Stimulated activated CD8-positive, alpha-beta memory T cell treated with anti-CD3 and anti-CD28 coated beads, Interleukin-12 subunit alpha, Interleukin-12 subunit beta, amount 100 ng/mL, for 24 hours (primary cell): ENCODE measurements at regions not wholly inside any gene's neighbourhood (a gene's known extent, or its start where the extent isn't known, plus 50 kb on each side); places are given as distances from the start of the nearest gene placed in this dataset.

Experiments used
- DNase-seq: peaks from one replicate; pipeline ENCODE4 v3.0.0-alpha.2; 2020; ENCODE audit errors: extremely low read depth

DNA sequence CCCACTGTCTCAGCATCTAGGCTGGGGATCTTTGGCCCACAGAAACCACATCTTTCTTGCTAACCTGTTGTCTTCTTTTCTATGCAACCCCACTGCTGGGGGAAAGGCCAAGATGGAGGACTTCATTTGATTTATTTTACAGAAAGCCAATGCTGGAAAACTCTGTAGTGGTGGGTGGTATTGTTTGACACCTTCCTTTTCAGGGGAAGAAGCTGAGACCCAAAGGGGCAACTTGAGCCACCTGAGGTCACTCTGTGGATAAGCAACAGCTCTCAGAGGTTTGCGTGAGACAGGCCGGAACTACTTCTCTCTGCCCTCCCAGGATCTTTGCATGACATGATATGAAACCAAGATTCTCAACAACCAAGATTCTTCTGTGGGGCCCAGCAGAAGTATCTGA lies 645.2 kb downstream of the VRK1 start:
- no peak for DNase-seq

DNA sequence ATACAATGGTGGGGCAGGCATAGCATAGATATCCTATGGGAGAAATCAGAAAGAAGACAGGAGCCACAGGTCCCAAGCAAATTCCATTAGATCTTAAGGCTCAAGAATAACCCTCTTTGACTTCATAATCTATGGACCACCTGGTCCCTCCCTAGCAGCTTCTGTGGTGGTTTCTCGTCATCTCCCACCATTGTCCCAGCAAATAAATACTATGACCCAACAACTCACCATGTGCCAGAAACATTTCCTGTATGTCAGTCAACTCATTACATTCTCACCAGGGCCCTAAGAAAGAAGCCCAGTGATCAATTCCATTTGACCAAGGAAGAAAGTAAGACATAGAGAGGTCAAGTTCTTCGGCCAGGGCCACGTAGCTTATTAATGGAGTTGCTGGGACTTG lies 646.2 kb downstream of the VRK1 start:
- DNase-seq = no peak

DNA sequence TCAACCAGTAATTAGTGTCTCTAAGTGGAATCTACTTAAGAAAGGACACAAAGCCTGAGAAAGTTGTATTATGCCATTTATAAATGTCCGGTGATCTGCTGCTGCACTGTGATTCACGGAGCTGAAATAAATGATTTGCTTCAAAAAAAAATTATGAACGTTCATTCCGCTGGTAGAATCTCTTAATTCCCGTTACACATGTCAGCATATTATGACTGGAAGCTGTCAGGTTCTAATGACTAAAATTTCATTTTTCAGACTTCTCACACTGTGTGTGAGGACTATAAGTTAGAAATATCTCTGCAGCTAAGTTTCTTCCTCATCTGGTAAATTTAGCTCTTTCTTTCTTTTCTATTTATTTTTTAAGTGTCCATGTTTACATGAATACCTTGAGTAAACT lies 647.1 kb downstream of the VRK1 start:
- no peak for DNase-seq

DNA sequence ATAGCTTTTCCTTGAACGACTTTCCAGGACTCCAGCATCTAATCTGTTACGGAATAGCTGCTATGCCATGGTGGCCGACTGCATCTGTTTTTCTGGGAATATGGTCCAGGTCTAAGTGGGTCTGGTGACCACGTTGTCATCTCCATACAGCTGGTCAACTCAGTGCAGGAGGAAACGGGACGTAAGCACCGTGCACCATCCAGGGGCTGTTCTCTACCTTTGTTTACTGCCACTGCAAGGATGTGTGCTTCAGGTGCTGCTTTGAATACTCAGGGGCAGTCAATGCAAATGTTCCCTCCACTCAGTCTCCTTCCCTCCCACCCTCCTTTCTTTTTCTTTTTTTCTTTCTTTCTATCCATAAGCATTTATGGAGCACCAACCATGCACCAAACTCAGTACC lies 648.2 kb downstream of the VRK1 start:
- DNase-seq = no peak

DNA sequence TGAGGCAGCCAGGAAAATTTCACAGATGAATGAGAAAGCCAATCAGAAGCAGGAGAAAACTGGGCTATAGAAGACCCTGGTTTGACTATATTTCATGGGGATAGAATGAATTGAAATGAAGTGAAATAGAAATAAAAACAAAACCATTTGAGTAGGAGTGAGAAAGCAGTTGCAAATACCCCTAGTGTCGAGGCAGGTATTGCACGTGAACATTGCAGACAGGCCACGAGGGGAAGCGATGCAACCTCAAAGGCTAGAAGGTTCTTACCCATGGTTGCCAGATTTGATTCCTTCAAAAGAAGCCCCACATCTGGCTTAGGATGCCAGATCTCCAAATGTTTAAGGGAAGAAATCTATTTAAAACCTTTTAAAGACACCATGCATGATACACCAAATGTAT lies 648.9 kb downstream of the VRK1 start:
- DNase-seq = no peak

DNA sequence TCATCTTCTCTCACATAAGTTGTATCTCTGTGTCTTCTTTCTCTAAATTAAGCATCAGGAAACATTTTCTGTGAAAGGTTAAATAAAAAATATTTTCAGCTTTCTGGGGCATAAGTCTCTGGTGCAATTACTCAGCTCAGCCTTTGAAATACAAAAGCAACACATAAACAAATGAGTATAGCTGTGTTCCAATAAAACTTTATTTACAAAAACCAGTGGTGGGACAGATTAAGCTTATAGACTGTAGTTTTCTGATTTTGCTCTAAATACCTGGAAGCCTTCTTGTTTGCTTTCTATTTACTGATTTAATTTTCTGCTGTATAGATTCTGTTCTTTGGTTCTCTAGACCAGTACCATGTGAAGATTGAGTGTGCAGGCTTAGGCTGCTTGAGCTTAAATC lies 655.1 kb downstream of the VRK1 start:
- no peak for DNase-seq

DNA sequence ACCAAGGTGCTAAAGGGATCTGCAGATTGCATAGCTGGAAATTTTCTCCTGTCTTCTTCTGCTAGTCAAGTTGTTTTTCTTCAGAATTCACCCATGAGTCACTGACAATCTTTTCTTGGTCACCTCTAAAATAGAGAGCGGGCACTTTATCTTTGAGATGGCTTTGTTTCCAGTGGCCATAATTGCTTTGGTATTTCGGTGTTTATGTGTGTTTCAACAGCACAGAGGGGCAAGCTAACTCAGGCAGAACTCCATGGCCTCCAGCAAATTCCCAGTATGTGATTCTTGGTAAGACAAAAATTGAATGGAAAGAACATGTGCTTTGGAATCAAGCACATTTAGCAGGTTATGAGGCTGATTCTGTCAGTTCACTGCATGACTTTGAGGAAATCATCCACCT lies 656.8 kb downstream of the VRK1 start:
- no peak for DNase-seq

DNA sequence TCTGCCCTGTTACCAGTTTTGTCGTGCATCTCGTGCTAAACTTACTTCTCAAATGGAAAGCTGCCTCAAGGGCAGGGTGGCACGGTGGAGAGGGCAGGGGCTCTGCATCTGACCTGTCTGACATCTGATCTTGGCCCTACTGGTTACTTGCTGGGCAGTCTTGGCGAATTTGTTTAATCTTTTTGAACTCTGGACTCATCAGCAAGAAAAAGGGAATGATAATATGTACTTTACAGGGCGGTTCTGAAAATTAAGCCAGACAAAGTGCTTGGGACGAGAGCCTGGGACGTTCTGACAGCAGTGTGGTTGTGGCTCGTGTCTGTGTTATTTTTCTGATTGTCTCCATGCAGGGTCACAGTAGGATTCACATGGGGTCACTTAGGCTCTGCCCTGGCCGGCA lies 659.3 kb downstream of the VRK1 start:
- no peak for DNase-seq

DNA sequence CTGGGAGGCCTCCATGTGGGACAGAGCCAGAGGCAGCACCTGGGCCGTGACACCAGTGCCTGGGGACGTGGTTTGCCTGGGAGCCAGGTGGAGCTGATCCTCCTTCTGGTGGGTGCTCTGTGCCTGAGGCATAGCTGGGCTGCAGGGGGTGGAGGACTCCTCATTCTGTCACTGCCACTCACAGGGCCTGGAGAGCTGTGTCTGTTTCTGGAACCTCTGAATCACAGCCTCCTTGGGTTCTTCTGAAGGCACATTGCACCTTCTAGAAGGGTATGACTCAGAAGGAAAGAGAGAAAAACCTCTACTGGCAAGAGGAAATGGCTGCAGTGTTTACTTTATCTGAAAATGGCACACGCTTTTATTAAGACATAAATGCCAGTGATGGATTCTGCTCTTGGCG lies 659.8 kb downstream of the VRK1 start:
- peak; percentile 47 for DNase-seq

DNA sequence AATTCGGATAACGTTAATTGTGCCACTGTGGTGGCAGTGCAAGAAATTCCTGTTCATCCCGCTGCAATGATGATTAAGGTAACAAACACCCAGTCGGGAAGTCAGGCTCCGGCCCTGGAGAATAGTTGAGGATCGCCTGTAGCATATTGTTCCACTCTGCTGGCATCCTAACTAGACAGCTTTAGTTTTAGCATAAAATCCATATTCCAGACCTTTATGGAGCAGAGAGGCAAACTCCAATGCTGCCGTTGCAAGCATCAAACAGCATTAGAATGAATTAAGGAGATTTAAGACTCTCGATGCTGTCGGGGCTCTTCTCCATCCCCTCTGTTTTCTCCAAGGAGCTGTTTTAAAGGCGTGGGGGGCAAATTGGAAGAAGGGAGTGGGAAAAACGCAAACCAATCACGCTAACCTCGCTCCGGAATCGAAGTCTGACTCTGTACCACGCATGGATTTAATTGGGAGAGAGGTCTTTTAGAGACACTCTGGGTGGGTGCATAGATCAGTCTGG lies 660.4 kb downstream of the VRK1 start:
- DNase-seq = no peak

DNA sequence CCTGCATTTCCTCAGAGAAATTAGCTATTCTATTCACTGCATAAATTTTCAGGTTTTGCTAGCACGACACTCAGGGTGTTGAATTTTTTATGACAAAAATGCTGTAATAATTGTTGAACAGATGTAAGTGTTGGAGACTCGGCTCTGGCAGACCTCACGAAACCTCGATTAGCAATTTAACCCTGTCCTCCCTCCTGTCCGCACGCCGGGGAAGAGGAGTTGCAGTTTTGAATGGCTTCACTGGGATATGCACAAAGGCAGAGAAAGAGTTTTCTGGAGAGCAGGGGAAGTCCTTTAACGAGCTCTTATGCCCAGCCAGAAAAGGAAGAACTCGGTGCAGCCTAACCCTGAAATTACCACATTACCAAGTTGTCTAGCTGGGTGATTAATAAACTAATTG lies 661.1 kb downstream of the VRK1 start:
- DNase-seq = no peak

DNA sequence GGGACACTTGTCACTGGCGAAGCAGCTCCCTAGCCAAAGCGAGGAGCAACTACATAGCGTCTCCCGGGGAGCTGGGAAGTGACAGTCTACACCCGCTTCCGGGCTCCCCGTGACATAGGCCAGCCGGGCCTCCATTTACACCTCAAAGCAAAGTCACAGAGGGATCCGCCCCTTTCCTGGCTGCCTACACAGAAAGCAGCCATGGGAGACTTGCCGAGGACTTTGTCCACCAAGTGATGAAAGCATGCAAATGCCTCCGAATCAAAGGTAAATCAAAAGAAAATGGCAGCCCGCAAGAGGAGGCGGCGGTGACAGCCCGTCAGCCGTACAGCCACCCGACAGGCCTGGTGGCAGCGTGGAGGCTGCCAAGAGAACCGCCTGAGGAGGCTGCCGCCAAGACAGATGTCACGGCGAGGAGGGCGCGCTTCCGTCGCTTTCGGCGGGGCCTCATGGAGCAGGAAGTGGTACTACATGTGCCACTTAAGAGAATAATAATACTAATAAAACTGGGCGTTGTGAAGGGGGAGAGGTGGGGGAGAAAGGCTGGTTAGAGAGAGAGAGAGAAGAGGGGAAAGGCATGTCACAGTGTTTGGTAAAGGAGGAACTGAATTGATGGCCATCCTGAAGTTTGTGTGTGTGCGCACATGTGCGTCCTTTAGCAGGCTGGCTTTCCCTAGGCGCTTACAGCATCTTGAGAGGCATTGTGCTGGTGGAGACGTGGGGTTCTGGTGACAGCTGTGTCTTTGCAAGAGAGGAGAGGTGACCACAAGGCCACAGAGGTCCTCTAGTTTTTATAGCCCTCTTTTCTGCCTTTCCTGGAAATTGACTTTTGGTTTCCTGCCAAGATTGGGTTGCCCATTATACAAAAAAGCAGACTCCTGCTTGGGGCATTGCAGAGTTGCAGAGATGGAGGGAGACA lies 661.7 kb downstream of the VRK1 start:
- peak; percentile 57 for DNase-seq

DNA sequence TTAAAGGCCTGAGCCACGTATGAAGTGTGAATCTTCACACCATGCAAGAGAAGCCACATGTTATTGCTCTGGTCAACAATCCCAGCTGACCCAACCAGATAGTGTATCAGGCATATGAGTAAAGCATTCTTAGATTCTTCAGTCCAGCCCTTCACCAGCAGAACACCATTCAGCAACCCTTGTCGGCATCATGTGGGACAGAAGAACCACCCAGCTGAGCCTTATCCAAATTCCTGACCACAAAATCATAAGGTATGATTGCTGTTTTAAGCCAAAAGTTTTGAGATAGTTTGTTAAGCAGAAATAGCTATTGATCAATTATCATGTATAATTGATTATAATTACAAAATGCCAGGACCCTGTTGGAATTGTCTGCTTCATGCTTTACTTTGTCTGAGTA lies 664.9 kb downstream of the VRK1 start:
- DNase-seq = no peak

DNA sequence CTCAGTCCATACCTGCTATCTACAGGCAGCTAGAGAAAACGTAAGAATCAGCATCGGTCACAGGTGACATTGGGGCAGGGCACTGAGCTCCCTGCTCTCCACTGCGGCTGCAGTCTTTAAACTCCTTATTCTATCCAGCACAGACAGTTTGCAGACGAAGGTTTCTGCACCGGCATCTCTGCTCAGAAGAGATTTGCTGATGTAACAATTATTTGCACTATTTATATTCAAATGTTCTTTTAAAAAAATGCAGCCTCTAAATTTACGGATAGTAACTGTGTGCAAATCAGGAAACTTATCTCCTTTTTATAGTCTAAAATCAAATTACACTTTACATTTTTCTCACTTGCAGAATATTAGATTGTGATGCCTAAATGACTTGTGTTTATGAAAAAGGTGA lies 671.0 kb downstream of the VRK1 start:
- DNase-seq = no peak

DNA sequence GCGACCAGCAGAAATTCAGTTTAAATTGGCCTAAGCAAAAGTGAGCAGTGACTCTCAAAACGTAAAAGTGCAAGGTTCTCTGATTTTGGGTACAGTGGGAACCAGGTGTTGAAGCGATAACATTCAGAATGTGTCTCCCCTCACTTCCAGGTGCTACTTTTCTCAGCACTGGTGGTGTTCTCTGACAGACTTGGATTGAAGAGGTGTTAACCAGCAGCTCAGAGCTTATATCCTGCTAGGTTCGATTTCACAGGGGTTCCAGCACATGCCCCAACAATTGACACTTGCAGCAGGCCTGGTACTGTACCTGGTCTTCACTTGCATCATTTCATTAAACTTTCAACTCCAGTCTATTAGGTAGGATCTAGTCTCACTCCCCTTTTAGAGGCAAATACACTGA lies 680.2 kb downstream of the VRK1 start:
- no peak for DNase-seq

DNA sequence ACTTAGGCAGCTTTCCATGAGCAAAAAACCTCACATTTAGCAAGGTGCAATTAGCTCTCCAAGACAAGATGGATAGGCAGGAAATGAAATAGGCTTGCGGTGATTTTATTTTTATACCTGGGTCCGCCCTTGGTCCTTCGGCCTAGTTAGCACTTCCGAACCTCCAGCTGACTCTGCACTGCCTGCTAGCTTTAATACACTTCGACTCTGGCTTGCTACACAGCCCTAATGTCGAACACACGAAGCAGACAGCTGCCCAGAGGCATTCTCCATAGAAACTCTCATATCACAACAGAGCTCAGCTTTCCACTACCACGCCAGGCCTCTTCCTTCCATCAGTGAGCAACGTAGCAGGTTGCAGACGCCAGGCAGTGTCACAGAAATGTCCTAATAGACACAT lies 688.0 kb downstream of the VRK1 start:
- no peak for DNase-seq

DNA sequence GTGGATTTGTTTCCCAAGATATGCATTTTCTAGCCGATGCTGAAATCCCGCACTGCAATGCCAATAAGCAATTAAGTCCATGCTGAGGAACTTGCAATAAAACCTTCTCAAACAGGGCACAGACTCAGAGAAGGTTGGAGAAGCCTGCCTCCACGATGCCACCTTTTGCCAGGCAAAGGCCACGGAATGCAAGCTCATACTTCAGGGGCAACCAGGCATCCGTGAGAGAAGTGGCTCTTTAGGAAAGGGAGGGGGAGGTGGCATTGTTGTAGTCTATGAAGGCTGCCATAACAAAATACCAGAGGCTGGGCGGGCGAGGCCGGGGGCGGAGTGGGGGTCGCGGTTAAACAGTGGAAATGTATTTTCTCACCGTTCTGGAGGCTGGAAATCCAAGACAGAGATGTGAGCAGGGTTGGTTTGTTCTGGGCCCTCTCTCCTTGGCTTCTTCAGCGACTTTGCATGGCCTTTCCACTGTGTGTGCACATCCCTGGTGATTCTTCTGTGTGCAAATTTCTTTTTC lies 689.5 kb downstream of the VRK1 start:
- no peak for DNase-seq

DNA sequence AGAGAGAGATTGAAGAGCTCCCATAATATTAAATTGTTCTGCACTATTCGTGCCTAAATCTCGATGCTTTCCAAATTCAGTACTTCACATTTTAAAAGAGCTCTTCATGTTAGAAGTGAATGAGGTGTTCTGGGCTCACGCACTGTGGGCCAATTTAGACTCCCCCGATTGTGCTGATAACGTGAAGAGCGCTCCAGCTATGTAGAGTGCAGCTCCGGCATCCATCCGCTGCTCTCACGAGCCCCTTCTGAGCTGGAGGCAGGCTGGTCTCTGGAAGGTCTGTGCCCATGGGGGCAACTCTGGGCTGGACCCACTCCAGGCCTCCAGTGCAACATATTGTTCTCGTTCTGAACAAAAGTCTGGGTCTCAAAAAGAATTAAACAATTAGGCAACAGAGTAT lies 692.6 kb downstream of the VRK1 start:
- DNase-seq = no peak

DNA sequence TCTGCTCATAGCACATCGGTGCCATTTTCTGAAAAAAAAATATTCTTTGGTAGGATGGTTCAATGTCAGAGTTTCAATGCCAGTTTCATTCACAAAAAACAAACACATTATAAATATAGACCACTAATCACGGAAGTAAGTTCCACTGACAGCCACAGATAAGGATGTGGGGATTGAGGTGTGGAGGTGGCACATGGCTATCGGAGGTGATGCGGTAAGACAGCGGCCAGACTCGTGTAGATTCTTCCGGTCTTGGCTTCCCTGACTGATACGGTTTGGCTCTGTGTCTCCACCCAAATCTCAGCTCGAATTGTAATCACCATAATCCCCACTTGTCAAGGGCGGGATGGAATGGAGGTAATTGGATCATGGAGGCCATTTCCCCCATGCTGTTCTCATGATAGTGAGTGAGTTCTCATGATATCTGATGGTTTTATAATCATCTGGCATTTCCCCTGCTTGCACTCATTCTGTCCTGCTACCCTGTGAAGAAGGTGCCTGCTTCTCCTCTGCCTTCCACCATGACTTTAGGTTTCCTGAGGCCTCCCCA lies 693.4 kb downstream of the VRK1 start:
- no peak for DNase-seq

DNA sequence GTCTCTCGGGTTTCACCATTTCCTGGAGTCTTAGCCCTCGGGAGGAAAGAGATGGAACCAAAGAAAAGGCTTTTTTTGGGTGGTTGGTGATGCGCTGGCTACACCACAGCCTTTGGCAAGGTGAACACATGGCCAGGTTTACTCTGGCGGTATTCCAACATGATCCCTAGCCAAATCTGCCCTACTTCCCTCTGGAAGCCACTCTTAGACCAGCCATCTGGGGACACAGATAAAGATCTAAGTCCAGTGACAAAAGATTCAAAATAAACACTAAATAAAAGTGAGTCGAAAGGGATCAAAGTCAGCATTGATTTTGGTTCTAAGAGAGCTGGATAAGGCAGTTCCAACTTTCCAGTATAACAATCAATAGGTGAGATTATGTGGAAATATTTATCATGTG lies 694.5 kb downstream of the VRK1 start:
- DNase-seq = no peak

DNA sequence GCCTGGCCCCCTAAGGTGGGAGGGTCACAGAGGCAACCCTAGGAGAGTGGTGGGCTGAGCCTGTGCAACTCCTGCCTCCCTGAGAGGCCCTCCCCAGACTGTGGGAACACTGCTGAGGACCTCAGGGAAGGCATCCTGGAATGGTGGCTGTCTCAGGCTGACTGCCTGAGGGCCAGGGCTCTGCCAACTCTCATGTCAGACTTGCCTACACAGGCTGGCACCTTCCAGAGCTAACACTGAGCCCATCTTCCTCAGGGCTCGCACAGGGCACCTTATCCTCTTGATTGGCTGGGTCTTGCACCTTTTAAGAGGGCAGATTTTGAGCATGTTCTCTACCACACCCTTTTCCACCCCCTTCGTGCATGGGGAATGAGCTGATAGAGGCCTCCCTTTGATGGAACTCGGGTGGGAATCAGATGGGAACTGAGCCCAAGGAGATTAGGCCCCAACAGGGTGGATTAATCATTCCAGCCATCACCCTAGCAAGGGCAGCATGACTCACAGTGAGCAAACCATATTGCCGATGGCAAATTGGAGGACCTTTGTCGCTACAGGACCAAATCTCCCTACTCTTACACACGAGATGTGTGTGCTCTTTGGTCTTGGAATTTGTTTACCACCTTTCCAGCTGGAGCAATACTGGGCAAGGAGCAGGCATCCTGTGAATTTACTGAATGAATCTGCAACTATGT lies 702.8 kb downstream of the VRK1 start:
- no peak for DNase-seq

DNA sequence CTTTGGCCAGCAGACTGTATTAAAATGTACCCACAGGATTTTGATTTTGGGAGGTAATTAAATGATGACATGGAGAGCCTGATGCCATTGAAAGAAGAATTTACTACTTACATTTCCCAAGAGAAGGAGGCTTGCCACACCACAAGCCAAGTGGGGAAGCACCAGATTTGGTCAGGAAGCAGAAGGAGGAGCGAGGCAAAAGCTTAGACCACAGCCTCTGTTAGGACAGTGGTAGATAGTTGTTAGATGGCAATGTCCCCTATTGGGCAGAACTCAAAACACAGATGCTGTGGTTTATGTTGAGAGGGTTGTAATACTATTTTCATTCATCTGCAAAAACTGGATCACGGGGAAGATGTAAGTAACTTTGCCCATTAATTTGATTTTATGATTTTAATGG lies 709.4 kb downstream of the VRK1 start:
- DNase-seq = no peak

DNA sequence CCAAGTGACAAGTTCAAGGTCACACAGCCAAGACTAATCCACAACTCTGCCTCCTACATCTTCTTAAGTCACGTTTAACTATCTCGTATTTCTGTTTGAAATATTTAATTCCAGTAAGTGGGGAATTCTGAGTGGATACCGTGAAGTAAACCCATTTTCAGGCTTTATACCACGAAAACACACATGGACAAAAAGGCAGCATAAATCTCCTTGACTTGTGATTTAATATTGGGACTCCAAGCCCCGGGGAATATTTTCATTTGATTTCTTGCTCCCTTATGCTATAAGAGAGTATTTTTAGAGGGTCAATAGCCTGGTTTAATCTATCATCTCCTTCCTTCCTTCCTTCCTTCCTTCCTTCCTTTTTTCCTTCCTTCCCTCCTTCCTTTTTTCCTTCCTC lies 716.7 kb downstream of the VRK1 start:
- DNase-seq = no peak
